Pancreas (tissue), 10 donors: ENCODE measurements at regions not wholly inside any gene's neighbourhood (a gene's known extent, or its start where the extent isn't known, plus 50 kb on each side); places are given as distances from the start of the nearest gene placed in this dataset.

Experiments
- ATAC-seq, 4 donors: fragments of 200-7000 bp; cut with Tn5 transposase; one replicate each; pipeline versions ENCODE4 v1.8.0 to v1.9.1; 2020; ENCODE audit warnings: mild to moderate bottlenecking in 4 of 4, moderate library complexity in 4 of 4
- DNase-seq, 6 donors: peaks; one replicate each; pipeline ENCODE4 v3.0.0-alpha.2; 2020
- FAIRE-seq: peaks from 2 replicates; lab custom pipeline; 2012; peaks lifted over from hg19 to GRCh38; lab: Jason Lieb, UNC
- H3K27ac ChIP-seq, 4 donors: fragments of 200-600 bp; sonication (generic); 1 replicate in 3 of 4; 2 replicates in 1 of 4; pipeline versions ENCODE4 v1.5.0 to v1.8.0; 2020
- H3K27me3 ChIP-seq, 4 donors: fragments of 200-600 bp; one replicate each; pipeline ENCODE4 v1.8.0; 2021
- H3K36me3 ChIP-seq, 3 donors: fragments of 200-600 bp; sonication (generic) in 1 of 3; one replicate each; pipeline versions ENCODE4 v1.5.0 to v1.8.0; 2020 to 2021
- H3K4me1 ChIP-seq, 3 donors: fragments of 200-600 bp; one replicate each; pipeline ENCODE4 v1.8.0; 2021
- H3K4me3 ChIP-seq, 4 donors: fragments of 200-600 bp; sonication (generic) in 2 of 4; one replicate each; pipeline versions ENCODE4 v1.5.0 to v1.8.0; 2020 to 2021
- H3K9me3 ChIP-seq, 4 donors: fragments of 200-600 bp; one replicate each; pipeline ENCODE4 v1.8.0; 2021
- CTCF ChIP-seq, 4 donors: fragments of 200-600 bp; sonication (generic) in 3 of 4; IDR thresholded peaks; one replicate each; pipeline versions ENCODE4 v1.5.0 to v1.8.0; 2021; ENCODE audit warnings: antibody characterized with exemption in 4 of 4
- WGBS, 2 donors: extraction: QIAGEN DNeasy Blood & Tissue Kit; methylation state at CpG; one replicate each; pipeline ENCODE4 v1.1.7; 2013; 5-methylcytosine and 5-hydroxymethylcytosine counted together
- intact Hi-C, 3 donors: fragments of 100-400 bp; cut with DNase I; formaldehyde crosslinking; loops; one replicate each; pipeline versions ENCODE4 v1.11.1 to v1.14.2; 2022
- donor health status: healthy with polysubstance abuse.
- donor health status: DM: no; HTN: no; CAD: no; lungs with moderate emphysema.
- donor health status: DM: no; HTN: no; CAD: no.
- donor health status: control.
- donor health status: control.
- donor health status: Bipolar disorder and iron deficiency.
- donor health status: DM: yes; HTN: yes; CAD: no.
- donor health status: DM: no; HTN: no; CAD: no.
- donor health status: DM: no; HTN: no; CAD: no.
- donor health status: DM: yes; HTN: yes; CAD: no.

- H3K27me3 ChIP-seq, result no peaks in the 10 kb centered on the region
- WGBS, 2 donors, result 76 to 87% methylated on average over 14 of the region's 14 CpGs
- intact Hi-C loops, result no loop called here
- FAIRE-seq (no peak), DNase-seq (peak in 3 of 6 donors; percentile 8 to 41 (median 33)), ATAC-seq (no peak)
- no peak overlapping the region for H3K27ac ChIP-seq
- H3K36me3 ChIP-seq, result no peaks in the 10 kb centered on the region
- no peaks in the 10 kb centered on the region for H3K9me3 ChIP-seq
- no peak for TF ChIP-seq CTCF (IDR thresholded peaks at IDR 0.05)
- H3K4me3 ChIP-seq, result no peak overlapping the region
- no peaks in the 10 kb centered on the region for H3K4me1 ChIP-seq
These were observed 85.2 kb upstream of the LINC01488 start for GRCh38 chr11:69396051-69396947.

DNA sequence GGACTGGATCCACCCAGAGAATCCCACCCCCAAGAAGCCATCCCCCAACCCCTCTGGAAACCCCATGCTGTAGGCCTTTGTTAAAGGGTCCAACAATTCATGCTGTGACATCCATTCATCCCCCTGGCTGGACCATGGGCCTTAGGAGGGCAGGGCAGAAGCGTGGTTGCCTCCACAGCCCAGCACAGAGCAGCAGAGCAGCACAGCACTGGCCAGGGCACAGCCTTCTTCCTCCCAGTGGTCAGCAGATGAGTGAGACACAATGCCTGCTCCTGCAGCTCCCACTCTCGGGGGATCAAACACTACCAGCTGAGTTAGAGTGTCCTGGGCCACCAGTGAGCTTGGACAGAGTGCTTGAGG is 84.5 kb upstream of the LINC01488 start:
- WGBS, 2 donors, result 84 to 88% methylated on average over 2 of the region's 2 CpGs
- no peaks in the 10 kb centered on the region for H3K27me3 ChIP-seq
- H3K9me3 ChIP-seq, result no peaks in the 10 kb centered on the region
- H3K36me3 ChIP-seq, result no peaks in the 10 kb centered on the region
- DNase-seq (peak in 1 of 6 donors; percentile 5), FAIRE-seq (no peak), ATAC-seq (no peak)
- no peak for TF ChIP-seq CTCF (IDR thresholded peaks at IDR 0.05)
- intact Hi-C loops, result no loop called here
- H3K4me1 ChIP-seq, result no peaks in the 10 kb centered on the region
- H3K27ac ChIP-seq, result no peak overlapping the region
- no peak overlapping the region for H3K4me3 ChIP-seq

- 78 to 86% methylated on average over 3 of the region's 3 CpGs for WGBS, 2 donors
- H3K4me1 ChIP-seq, result no peaks in the 10 kb centered on the region
- H3K27me3 ChIP-seq, result no peaks in the 10 kb centered on the region
- ATAC-seq (no peak), DNase-seq (no peak), FAIRE-seq (no peak)
- TF ChIP-seq CTCF (IDR thresholded peaks at IDR 0.05), result no peak
- no peaks in the 10 kb centered on the region for H3K9me3 ChIP-seq
- H3K27ac ChIP-seq, result no peak overlapping the region
- H3K36me3 ChIP-seq, result no peaks in the 10 kb centered on the region
- intact Hi-C loops, result no loop called here
- no peak overlapping the region for H3K4me3 ChIP-seq
These were observed 83.7 kb upstream of the LINC01488 start for GRCh38 chr11:69397732-69398131.

GRCh38 chr11:69398529-69399492 is 82.7 kb upstream of the LINC01488 start:
- Histone ChIP-seq H3K4me3 (no peak overlapping the region), H3K36me3 (no peaks in the 10 kb centered on the region), H3K27ac (no peak overlapping the region), H3K4me1 (no peaks in the 10 kb centered on the region), H3K9me3 (no peaks in the 10 kb centered on the region), H3K27me3 (no peaks in the 10 kb centered on the region)
- WGBS, 2 donors, result 57 to 66% methylated on average over 27 to 28 of the region's 28 CpGs
- no peak for FAIRE-seq
- peak; percentile 68 to 83 (median 76) for ATAC-seq
- no peak for TF ChIP-seq CTCF (IDR thresholded peaks at IDR 0.05)
- intact Hi-C loops, result no loop called here
- DNase-seq, result peak; percentile 21 to 59 (median 50)
